ENCODE measurements at regions not wholly inside any gene's neighbourhood (a gene's known extent, or its start where the extent isn't known, plus 50 kb on each side); places are given as distances from the start of the nearest gene placed in this dataset.

- Histone ChIP-seq H2AFZ (no peak overlapping the region), H3K9me3 (ENCODE audit: insufficient read depth, low read depth) (no peaks in the 10 kb centered on the region), H3K4me2 (no peak overlapping the region), H3F3A (ENCODE audit: insufficient read depth, low read depth) (no peaks in the 10 kb centered on the region), H3K4me1 (replicated peaks; ENCODE audit: insufficient read depth) (no peaks in the 10 kb centered on the region), H3K27ac (no peak overlapping the region), H4K20me1 (ENCODE audit: insufficient read depth) (no peaks in the 10 kb centered on the region), H3K27me3 (ENCODE audit: insufficient read depth, low read depth) (0 out of 2 replicates have a peak, but pooled peaks cover 11% of the 10 kb centered on the region), H3K36me3 (ENCODE audit: low read depth) (no peaks in the 10 kb centered on the region), H3K9me2 (ENCODE audit: insufficient read depth) (no peaks in the 10 kb centered on the region), H3K79me2 (ENCODE audit: low read depth) (no peaks in the 10 kb centered on the region), H3K4me3 (no peak overlapping the region)
- intact Hi-C loops (cut with micrococcal nuclease; ENCODE audit: unreplicated experiment), result no loop called here
- no peak for DNase-seq
- BruUV-seq (replicated peaks), result no TSS peak
- CTCF ChIA-PET, result no interaction called here
- POLR2A ChIA-PET (ENCODE audit: unreplicated experiment), result no interaction called here
- TF ChIP-seq EZH2 (IDR thresholded peaks at IDR 0.05; ENCODE audit: low read depth), result no peak
Observed at GRCh38 chr17:54255696-54256095, 433.0 kb downstream of the KIF2B start.

GRCh38 chr17:54256401-54256929, 433.7 kb downstream of the KIF2B start:
- ChIA-PET CTCF (no interaction called here), POLR2A (ENCODE audit: unreplicated experiment) (no interaction called here)
- intact Hi-C loops (cut with micrococcal nuclease; ENCODE audit: unreplicated experiment), result no loop called here
- Histone ChIP-seq H3F3A (ENCODE audit: insufficient read depth, low read depth) (no peaks in the 10 kb centered on the region), H3K27ac (no peak overlapping the region), H4K20me1 (ENCODE audit: insufficient read depth) (no peaks in the 10 kb centered on the region), H3K9me3 (ENCODE audit: insufficient read depth, low read depth) (no peaks in the 10 kb centered on the region), H3K79me2 (ENCODE audit: low read depth) (no peaks in the 10 kb centered on the region), H2AFZ (no peak overlapping the region), H3K36me3 (ENCODE audit: low read depth) (no peaks in the 10 kb centered on the region), H3K27me3 (ENCODE audit: insufficient read depth, low read depth) (0 out of 2 replicates have a peak, but pooled peaks cover 11% of the 10 kb centered on the region), H3K4me1 (replicated peaks; ENCODE audit: insufficient read depth) (no peaks in the 10 kb centered on the region), H3K4me3 (no peak overlapping the region), H3K9me2 (ENCODE audit: insufficient read depth) (no peaks in the 10 kb centered on the region), H3K4me2 (no peak overlapping the region)
- no TSS peak for BruUV-seq (replicated peaks)
- DNase-seq, result no peak
- no peak for TF ChIP-seq EZH2 (IDR thresholded peaks at IDR 0.05; ENCODE audit: low read depth)
- TF ChIP-seq CTCF (conservative IDR thresholded peaks at IDR 0.05), result no peak

GRCh38 chr17:54257440-54257839, 434.7 kb downstream of the KIF2B start:
- Histone ChIP-seq H3K9me3 (ENCODE audit: insufficient read depth, low read depth) (no peaks in the 10 kb centered on the region), H3K4me1 (replicated peaks; ENCODE audit: insufficient read depth) (no peaks in the 10 kb centered on the region), H3K36me3 (ENCODE audit: low read depth) (no peaks in the 10 kb centered on the region), H3K4me2 (no peak overlapping the region), H2AFZ (no peak overlapping the region), H3K4me3 (no peak overlapping the region), H3K9me2 (ENCODE audit: insufficient read depth) (no peaks in the 10 kb centered on the region), H3K27me3 (ENCODE audit: insufficient read depth, low read depth) (0 out of 2 replicates have a peak, but pooled peaks cover 11% of the 10 kb centered on the region), H4K20me1 (ENCODE audit: insufficient read depth) (no peaks in the 10 kb centered on the region), H3K27ac (no peak overlapping the region), H3F3A (ENCODE audit: insufficient read depth, low read depth) (no peaks in the 10 kb centered on the region), H3K79me2 (ENCODE audit: low read depth) (no peaks in the 10 kb centered on the region)
- intact Hi-C loops (cut with micrococcal nuclease; ENCODE audit: unreplicated experiment), result no loop called here
- no peak for DNase-seq
- no TSS peak for BruUV-seq (replicated peaks)
- CTCF ChIA-PET, result no interaction called here
- no peak for TF ChIP-seq EZH2 (IDR thresholded peaks at IDR 0.05; ENCODE audit: low read depth)
- TF ChIP-seq CTCF (conservative IDR thresholded peaks at IDR 0.05), result no peak
- POLR2A ChIA-PET (ENCODE audit: unreplicated experiment), result no interaction called here

- DNase-seq, result no peak
- Histone ChIP-seq H3K9me2 (ENCODE audit: insufficient read depth) (no peaks in the 10 kb centered on the region), H3K36me3 (ENCODE audit: low read depth) (no peaks in the 10 kb centered on the region), H3K4me1 (replicated peaks; ENCODE audit: insufficient read depth) (no peaks in the 10 kb centered on the region), H2AFZ (no peak overlapping the region), H3K27me3 (ENCODE audit: insufficient read depth, low read depth) (peaks cover 5% of the 10 kb centered on the region; the same call in 1 of the 2 replicates), H3K4me2 (no peak overlapping the region), H4K20me1 (ENCODE audit: insufficient read depth) (no peaks in the 10 kb centered on the region), H3K9me3 (ENCODE audit: insufficient read depth, low read depth) (no peaks in the 10 kb centered on the region), H3K4me3 (no peak overlapping the region), H3K27ac (no peak overlapping the region), H3F3A (ENCODE audit: insufficient read depth, low read depth) (no peaks in the 10 kb centered on the region), H3K79me2 (ENCODE audit: low read depth) (no peaks in the 10 kb centered on the region)
- BruUV-seq (replicated peaks), result no TSS peak
- CTCF ChIA-PET, result interaction anchor here (0.6 kb wide), 1 partner anchor 39 kb away, joined by 3 read pairs; no protein-coding TSS in a partner anchor
- intact Hi-C loops (cut with micrococcal nuclease; ENCODE audit: unreplicated experiment), result no loop called here
- POLR2A ChIA-PET (ENCODE audit: unreplicated experiment), result no interaction called here
- TF ChIP-seq CTCF (conservative IDR thresholded peaks at IDR 0.05) (no peak), EZH2 (IDR thresholded peaks at IDR 0.05; ENCODE audit: low read depth) (no peak)
Observed at GRCh38 chr17:54259476-54259875, 436.7 kb downstream of the KIF2B start.
